ENCODE measurements at regions not wholly inside any gene's neighbourhood (a gene's known extent, or its start where the extent isn't known, plus 50 kb on each side); places are given as distances from the start of the nearest gene placed in this dataset.

GRCh38 chr2:239744706-239745340 lies 280.3 kb downstream of the NDUFA10 start:
- Histone ChIP-seq H3K9me3 (ENCODE audit: severe bottlenecking) (no peaks in the 10 kb centered on the region), H3K36me3 (ENCODE audit: low read depth) (no peaks in the 10 kb centered on the region), H3K27me3 (ENCODE audit: insufficient read depth, poor library complexity, severe bottlenecking) (peaks cover 21% of the 10 kb centered on the region), H3K27ac (ENCODE audit: poor library complexity, severe bottlenecking) (no peak overlapping the region), H3K4me1 (ENCODE audit: insufficient read depth, poor library complexity, severe bottlenecking) (no peaks in the 10 kb centered on the region), H3K4me3 (ENCODE audit: severe bottlenecking) (no peak overlapping the region)
- TF ChIP-seq CTCF (IDR thresholded peaks at IDR 0.05; ENCODE audit: poor library complexity, severe bottlenecking) = no peak
- ATAC-seq (ENCODE audit: low read depth) = no peak
- DNase-seq (ENCODE audit: low spot score) = no peak

- ATAC-seq (ENCODE audit: low read depth) = no peak
- no peaks in the 10 kb centered on the region for H3K4me1 ChIP-seq (ENCODE audit: insufficient read depth, poor library complexity, severe bottlenecking)
- TF ChIP-seq CTCF (IDR thresholded peaks at IDR 0.05; ENCODE audit: poor library complexity, severe bottlenecking) = no peak
Measured at GRCh38 chr2:239743206-239743605, 281.9 kb downstream of the NDUFA10 start.

GRCh38 chr2:239742377-239742776 lies 282.8 kb downstream of the NDUFA10 start:
- ATAC-seq (ENCODE audit: low read depth) (no peak), DNase-seq (ENCODE audit: low spot score) (no peak)
- no peaks in the 10 kb centered on the region for H3K36me3 ChIP-seq (ENCODE audit: low read depth)
- peaks cover 27% of the 10 kb centered on the region for H3K27me3 ChIP-seq (ENCODE audit: insufficient read depth, poor library complexity, severe bottlenecking)
- H3K4me1 ChIP-seq (ENCODE audit: insufficient read depth, poor library complexity, severe bottlenecking) = no peaks in the 10 kb centered on the region
- no peak for TF ChIP-seq CTCF (IDR thresholded peaks at IDR 0.05; ENCODE audit: poor library complexity, severe bottlenecking)
- H3K4me3 ChIP-seq (ENCODE audit: severe bottlenecking) = no peak overlapping the region
- no peak overlapping the region for H3K27ac ChIP-seq (ENCODE audit: poor library complexity, severe bottlenecking)
- no peaks in the 10 kb centered on the region for H3K9me3 ChIP-seq (ENCODE audit: severe bottlenecking)

More at GRCh38 chr2:239743206-239743605, 281.9 kb downstream of the NDUFA10 start:
- Histone ChIP-seq H3K4me3 (ENCODE audit: severe bottlenecking) (no peak overlapping the region), H3K36me3 (ENCODE audit: low read depth) (no peaks in the 10 kb centered on the region), H3K27me3 (ENCODE audit: insufficient read depth, poor library complexity, severe bottlenecking) (peaks cover 27% of the 10 kb centered on the region), H3K27ac (ENCODE audit: poor library complexity, severe bottlenecking) (no peak overlapping the region), H3K9me3 (ENCODE audit: severe bottlenecking) (no peaks in the 10 kb centered on the region)
- no peak for DNase-seq (ENCODE audit: low spot score)

- Histone ChIP-seq H3K9me3 (ENCODE audit: severe bottlenecking) (no peaks in the 10 kb centered on the region), H3K27me3 (ENCODE audit: insufficient read depth, poor library complexity, severe bottlenecking) (peaks cover 21% of the 10 kb centered on the region), H3K36me3 (ENCODE audit: low read depth) (no peaks in the 10 kb centered on the region), H3K4me1 (ENCODE audit: insufficient read depth, poor library complexity, severe bottlenecking) (no peaks in the 10 kb centered on the region), H3K27ac (ENCODE audit: poor library complexity, severe bottlenecking) (no peak overlapping the region), H3K4me3 (ENCODE audit: severe bottlenecking) (no peak overlapping the region)
- no peak for ATAC-seq (ENCODE audit: low read depth)
- no peak for DNase-seq (ENCODE audit: low spot score)
- TF ChIP-seq CTCF (IDR thresholded peaks at IDR 0.05; ENCODE audit: poor library complexity, severe bottlenecking) = no peak
Measured at GRCh38 chr2:239739206-239739605, 285.9 kb downstream of the NDUFA10 start.

GRCh38 chr2:239738159-239738558 lies 287.0 kb downstream of the NDUFA10 start:
- no peak for TF ChIP-seq CTCF (IDR thresholded peaks at IDR 0.05; ENCODE audit: poor library complexity, severe bottlenecking)
- ATAC-seq (ENCODE audit: low read depth) (no peak), DNase-seq (ENCODE audit: low spot score) (no peak)
- no peaks in the 10 kb centered on the region for H3K36me3 ChIP-seq (ENCODE audit: low read depth)
- H3K27me3 ChIP-seq (ENCODE audit: insufficient read depth, poor library complexity, severe bottlenecking) = peaks cover 16% of the 10 kb centered on the region
- H3K4me1 ChIP-seq (ENCODE audit: insufficient read depth, poor library complexity, severe bottlenecking) = no peaks in the 10 kb centered on the region
- H3K4me3 ChIP-seq (ENCODE audit: severe bottlenecking) = no peak overlapping the region
- H3K9me3 ChIP-seq (ENCODE audit: severe bottlenecking) = no peaks in the 10 kb centered on the region
- H3K27ac ChIP-seq (ENCODE audit: poor library complexity, severe bottlenecking) = no peak overlapping the region
